Smooth muscle cell (in vitro differentiated cells): ENCODE measurements at regions not wholly inside any gene's neighbourhood (a gene's known extent, or its start where the extent isn't known, plus 50 kb on each side); places are given as distances from the start of the nearest gene placed in this dataset.
"Not testable (repeated sequence)": the region's sequence is repeated elsewhere in the genome, so short reads cannot be mapped to it uniquely, and the experiment has no call there.

Experiments used
- DNase-seq: peaks from one replicate; lab custom pipeline; 2025; ENCODE audit not compliant: unreplicated experiment; lab: John Stamatoyannopoulos, UW
- H2AFZ ChIP-seq: fragments of 200-600 bp; sonication (generic); 2 replicates; pipeline ENCODE4 v1.6.0; 2016; ENCODE audit warnings: antibody characterized with exemption, low read depth, mild to moderate bottlenecking
- H3F3A ChIP-seq: fragments of 200-600 bp; sonication (generic); 2 replicates; pipeline ENCODE4 v1.6.0; 2017; ENCODE audit warnings: antibody characterized with exemption, low read depth
- H3K27ac ChIP-seq: fragments of 200-600 bp; sonication (generic); 2 replicates; pipeline ENCODE4 v1.5.1; 2016; ENCODE audit warnings: low read depth, mild to moderate bottlenecking
- H3K27me3 ChIP-seq: fragments of 200-600 bp; sonication (generic); 2 replicates; pipeline ENCODE4 v1.6.1; 2016; ENCODE audit warnings: low read depth, mild to moderate bottlenecking
- H3K36me3 ChIP-seq: fragments of 200-600 bp; sonication (generic); 2 replicates; pipeline ENCODE4 v1.5.1; 2016; ENCODE audit warnings: low read depth
- H3K4me1 ChIP-seq: fragments of 200-600 bp; sonication (generic); 2 replicates; pipeline ENCODE4 v1.5.1; 2016; ENCODE audit warnings: low read depth
- H3K4me2 ChIP-seq: fragments of 200-600 bp; sonication (generic); 2 replicates; pipeline ENCODE4 v1.6.0; 2016; ENCODE audit warnings: mild to moderate bottlenecking
- H3K4me3 ChIP-seq: fragments of 200-600 bp; sonication (generic); 2 replicates; pipeline ENCODE4 v1.5.1; 2016; ENCODE audit warnings: mild to moderate bottlenecking
- H3K79me2 ChIP-seq: fragments of 200-600 bp; sonication (generic); 2 replicates; pipeline ENCODE4 v1.6.0; 2016; ENCODE audit warnings: low read depth, mild to moderate bottlenecking
- H3K9ac ChIP-seq: fragments of 200-600 bp; sonication (generic); 2 replicates; pipeline ENCODE4 v1.6.0; 2016; ENCODE audit warnings: low read depth
- H3K9me3 ChIP-seq: fragments of 200-600 bp; sonication (generic); replicated peaks from 2 replicates; pipeline ENCODE4 v1.5.1; 2016; ENCODE audit warnings: low read depth
- H4K20me1 ChIP-seq: fragments of 200-600 bp; sonication (generic); 2 replicates; pipeline ENCODE4 v1.6.0; 2016; ENCODE audit warnings: low read depth
- WGBS: methylation state at CpG from one replicate; pipeline ENCODE4 v1.1.7; 2016; ENCODE audit warnings: low lambda C conversion rate; 5-methylcytosine and 5-hydroxymethylcytosine counted together
- TF ChIP-seq, protein P1 (sequence below): fragments of 200-600 bp; sonication (generic); IDR thresholded peaks from 2 replicates; pipeline ENCODE4 v1.5.1; 2017; ENCODE audit warnings: borderline replicate concordance, mild to moderate bottlenecking, antibody characterized with exemption; ENCODE audit not compliant: insufficient read depth, poor library complexity, severe bottlenecking

DNA sequence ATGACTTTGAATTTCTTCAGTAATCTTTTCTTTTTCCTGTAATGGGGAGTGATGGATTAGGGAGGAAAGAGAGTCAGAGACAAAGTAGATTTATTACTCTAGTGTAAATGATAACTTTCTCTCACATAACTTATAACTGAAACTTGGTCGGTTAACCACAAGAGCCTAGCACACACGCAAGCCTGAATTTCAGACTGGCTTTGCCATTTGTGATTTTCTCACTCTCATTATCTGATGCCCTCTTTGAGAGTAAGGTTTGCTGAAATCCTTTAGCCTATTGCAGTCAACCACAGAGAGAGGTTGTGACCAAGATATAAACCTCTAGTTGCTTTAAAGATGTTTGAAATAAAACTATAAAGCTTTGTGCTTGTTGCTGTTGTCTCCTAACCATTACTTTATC, 117.9 kb upstream of the NETO1 start:
- TF ChIP-seq, protein P1, sequence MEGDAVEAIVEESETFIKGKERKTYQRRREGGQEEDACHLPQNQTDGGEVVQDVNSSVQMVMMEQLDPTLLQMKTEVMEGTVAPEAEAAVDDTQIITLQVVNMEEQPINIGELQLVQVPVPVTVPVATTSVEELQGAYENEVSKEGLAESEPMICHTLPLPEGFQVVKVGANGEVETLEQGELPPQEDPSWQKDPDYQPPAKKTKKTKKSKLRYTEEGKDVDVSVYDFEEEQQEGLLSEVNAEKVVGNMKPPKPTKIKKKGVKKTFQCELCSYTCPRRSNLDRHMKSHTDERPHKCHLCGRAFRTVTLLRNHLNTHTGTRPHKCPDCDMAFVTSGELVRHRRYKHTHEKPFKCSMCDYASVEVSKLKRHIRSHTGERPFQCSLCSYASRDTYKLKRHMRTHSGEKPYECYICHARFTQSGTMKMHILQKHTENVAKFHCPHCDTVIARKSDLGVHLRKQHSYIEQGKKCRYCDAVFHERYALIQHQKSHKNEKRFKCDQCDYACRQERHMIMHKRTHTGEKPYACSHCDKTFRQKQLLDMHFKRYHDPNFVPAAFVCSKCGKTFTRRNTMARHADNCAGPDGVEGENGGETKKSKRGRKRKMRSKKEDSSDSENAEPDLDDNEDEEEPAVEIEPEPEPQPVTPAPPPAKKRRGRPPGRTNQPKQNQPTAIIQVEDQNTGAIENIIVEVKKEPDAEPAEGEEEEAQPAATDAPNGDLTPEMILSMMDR: no peak
- WGBS: 41% methylated on average over 2 of the region's 2 CpGs
- H3K27me3 ChIP-seq: no peaks in the 10 kb centered on the region
- no peak overlapping the region for H3K4me2 ChIP-seq
- no peak for DNase-seq
- no peaks in the 10 kb centered on the region for H3F3A ChIP-seq
- peaks cover 5% of the 10 kb centered on the region for H3K9me3 ChIP-seq
- H3K9ac ChIP-seq: no peak overlapping the region
- H2AFZ ChIP-seq: no peak overlapping the region
- H3K4me3 ChIP-seq: no peak overlapping the region
- H4K20me1 ChIP-seq: no peaks in the 10 kb centered on the region
- H3K4me1 ChIP-seq: no peaks in the 10 kb centered on the region
- no peaks in the 10 kb centered on the region for H3K36me3 ChIP-seq
- no peaks in the 10 kb centered on the region for H3K79me2 ChIP-seq
- H3K27ac ChIP-seq: no peak overlapping the region

GRCh38 chr18:72984290-72984689, 116.5 kb upstream of the NETO1 start:
- Histone ChIP-seq H3K27me3 (no peaks in the 10 kb centered on the region), H3K79me2 (no peaks in the 10 kb centered on the region), H3K4me2 (no peak overlapping the region), H3K9ac (no peak overlapping the region), H4K20me1 (no peaks in the 10 kb centered on the region), H3F3A (no peaks in the 10 kb centered on the region), H3K36me3 (no peaks in the 10 kb centered on the region), H3K4me1 (no peaks in the 10 kb centered on the region), H3K4me3 (no peak overlapping the region), H3K27ac (no peak overlapping the region), H3K9me3 (peaks cover 5% of the 10 kb centered on the region), H2AFZ (no peak overlapping the region)
- 68% methylated on average over 2 of the region's 2 CpGs for WGBS
- TF ChIP-seq, protein P1: no peak
- no peak for DNase-seq

DNA sequence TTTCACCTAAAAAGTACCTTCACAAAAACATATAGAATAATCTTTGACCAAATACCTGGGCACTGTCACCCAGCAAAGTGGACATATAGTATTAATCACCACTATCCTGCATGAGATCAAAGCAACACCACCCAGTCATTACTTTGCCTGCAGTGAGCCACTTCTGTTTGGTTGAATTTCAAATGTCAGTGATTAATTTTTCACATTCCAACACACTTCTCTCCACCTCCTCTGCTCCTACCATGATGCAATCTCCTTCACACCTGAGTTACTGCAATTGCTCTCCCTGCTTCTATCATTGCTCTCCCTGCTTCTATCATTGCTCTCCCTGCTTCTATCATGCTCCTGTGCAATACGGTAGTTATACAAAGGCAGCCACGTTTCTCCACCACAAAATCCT, 106.1 kb upstream of the NETO1 start:
- no peaks in the 10 kb centered on the region for H3K27me3 ChIP-seq
- no peaks in the 10 kb centered on the region for H3K9me3 ChIP-seq
- H3K4me3 ChIP-seq: no peak overlapping the region
- H3K4me2 ChIP-seq: no peak overlapping the region
- H2AFZ ChIP-seq: no peak overlapping the region
- DNase-seq: no peak
- TF ChIP-seq, protein P1: no peak
- H4K20me1 ChIP-seq: no peaks in the 10 kb centered on the region
- no peaks in the 10 kb centered on the region for H3K4me1 ChIP-seq
- no peaks in the 10 kb centered on the region for H3K36me3 ChIP-seq
- no peaks in the 10 kb centered on the region for H3K79me2 ChIP-seq
- WGBS: 85% methylated on average over 2 of the region's 2 CpGs
- H3K9ac ChIP-seq: no peak overlapping the region
- H3F3A ChIP-seq: no peaks in the 10 kb centered on the region
- H3K27ac ChIP-seq: no peak overlapping the region

DNA sequence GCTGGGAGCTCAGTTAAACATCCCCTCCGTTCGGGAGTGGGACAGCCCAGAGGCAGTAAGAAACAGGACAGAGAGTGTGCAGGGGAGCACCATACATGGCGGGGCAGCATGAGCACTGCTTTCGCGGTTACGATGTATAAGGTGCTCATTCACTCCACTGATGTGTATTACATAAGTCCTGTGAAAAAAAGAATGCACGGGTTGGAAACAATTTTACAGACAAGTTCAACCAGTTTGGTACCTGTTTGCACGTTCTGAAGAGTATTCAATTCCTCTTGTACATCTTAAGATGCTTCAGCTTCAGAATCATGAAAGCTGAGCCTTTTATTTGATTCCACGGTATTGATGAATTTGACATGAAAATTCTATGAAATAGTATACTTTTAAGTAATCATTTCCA, 97.8 kb upstream of the NETO1 start:
- H3K79me2 ChIP-seq: no peaks in the 10 kb centered on the region
- no peaks in the 10 kb centered on the region for H4K20me1 ChIP-seq
- H3F3A ChIP-seq: no peaks in the 10 kb centered on the region
- H3K36me3 ChIP-seq: no peaks in the 10 kb centered on the region
- no peak overlapping the region for H3K9ac ChIP-seq
- H3K4me3 ChIP-seq: no peak overlapping the region
- no peak overlapping the region for H2AFZ ChIP-seq
- TF ChIP-seq, protein P1: no peak
- no peak for DNase-seq
- no peaks in the 10 kb centered on the region for H3K27me3 ChIP-seq
- no peaks in the 10 kb centered on the region for H3K4me1 ChIP-seq
- WGBS: 89% methylated on average over 9 of the region's 9 CpGs
- H3K27ac ChIP-seq: no peak overlapping the region
- H3K4me2 ChIP-seq: no peak overlapping the region
- H3K9me3 ChIP-seq: no peaks in the 10 kb centered on the region

DNA sequence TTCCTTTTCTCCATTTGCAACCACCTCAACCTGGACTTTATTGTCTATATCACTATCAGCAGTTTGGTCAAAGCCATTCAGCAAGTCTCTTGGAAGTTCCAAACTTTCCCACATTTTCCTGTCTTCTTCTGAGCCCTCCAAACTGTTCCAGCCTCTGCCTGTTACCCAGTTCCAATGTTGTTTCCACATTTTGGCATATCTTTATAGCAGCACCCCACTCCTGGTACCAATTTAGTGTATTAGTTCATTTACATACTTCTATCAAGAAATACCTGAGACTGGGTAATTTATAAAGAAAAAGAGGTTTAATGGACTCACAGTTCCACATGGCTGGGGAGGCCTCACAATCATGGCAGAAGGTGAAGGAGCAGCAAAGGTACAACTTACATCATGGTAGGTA, 90.4 kb upstream of the NETO1 start:
- not testable (repeated sequence) for H3K4me2 ChIP-seq, H3F3A ChIP-seq, H4K20me1 ChIP-seq, H3K4me3 ChIP-seq, H3K9me3 ChIP-seq, H3K27me3 ChIP-seq, H2AFZ ChIP-seq, H3K27ac ChIP-seq, H3K36me3 ChIP-seq, H3K4me1 ChIP-seq, DNase-seq, H3K9ac ChIP-seq, H3K79me2 ChIP-seq
